HG03442 (cell line): ENCODE measurements at regions not wholly inside any gene's neighbourhood (a gene's known extent, or its start where the extent isn't known, plus 50 kb on each side); places are given as distances from the start of the nearest gene placed in this dataset.

Experiments
- ATAC-seq: cut with Tn5 transposase; IDR thresholded peaks from one replicate; pipeline ENCODE4 v1.9.1; 2021; ENCODE audit warnings: mild to moderate bottlenecking, moderate library complexity; ENCODE audit not compliant: unreplicated experiment

DNA sequence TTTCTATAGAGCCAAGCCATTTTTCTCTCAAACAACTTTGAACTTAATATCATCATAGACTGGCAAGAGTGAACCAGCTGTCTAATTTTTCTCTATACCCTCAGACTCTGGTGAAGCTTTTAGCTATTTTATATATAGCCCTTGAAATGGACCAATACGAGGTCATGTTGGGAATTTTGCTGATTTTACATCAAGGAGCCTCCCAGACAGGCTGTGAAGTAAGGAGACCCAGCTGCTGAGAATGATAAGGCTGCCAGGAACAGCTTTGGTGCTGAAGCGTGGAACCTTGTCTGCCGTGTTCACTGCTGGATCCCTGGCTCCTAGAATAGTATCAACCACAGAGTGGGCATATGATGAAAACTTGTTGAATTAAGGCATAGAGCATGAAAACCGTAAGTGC, 326.2 kb upstream of the NAV3 start:
- ATAC-seq: no peak

DNA sequence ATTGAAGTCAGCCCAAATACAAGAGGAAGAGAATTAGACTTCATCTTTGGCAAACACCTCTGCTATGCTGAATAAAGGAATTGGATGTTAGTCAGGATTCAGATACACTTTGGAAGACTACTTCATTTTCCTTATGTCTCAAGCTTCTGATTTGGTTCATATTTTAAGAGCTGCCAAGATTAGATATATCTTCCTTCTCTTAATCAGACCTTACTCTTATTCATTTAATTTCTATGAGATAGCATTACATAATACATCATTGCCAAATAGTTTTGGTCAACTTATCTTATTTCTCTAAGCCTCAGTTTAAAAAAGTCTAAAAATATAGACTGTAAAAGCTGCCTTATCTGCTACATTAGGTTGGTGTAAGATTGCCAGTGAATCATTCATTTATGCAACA, 330.6 kb upstream of the NAV3 start:
- no peak for ATAC-seq

DNA sequence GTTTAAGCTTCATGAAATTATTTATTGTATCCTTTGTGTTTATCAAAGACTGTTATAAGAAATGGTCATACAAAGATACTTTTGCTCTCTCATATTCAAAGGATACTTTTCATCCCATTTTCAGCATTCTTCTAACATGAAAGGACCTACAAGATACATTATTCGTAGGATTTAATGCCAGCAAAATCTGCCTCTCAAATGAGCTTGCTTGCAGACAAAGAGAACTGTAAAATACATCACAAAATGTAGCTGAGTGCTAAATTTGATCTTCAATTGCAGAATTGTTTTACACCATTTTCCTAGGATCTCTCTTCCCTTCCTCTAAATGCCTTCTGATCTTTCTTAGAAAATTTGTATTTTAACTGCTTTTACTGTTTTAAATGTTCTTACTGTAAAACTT, 333.0 kb upstream of the NAV3 start:
- ATAC-seq: no peak

DNA sequence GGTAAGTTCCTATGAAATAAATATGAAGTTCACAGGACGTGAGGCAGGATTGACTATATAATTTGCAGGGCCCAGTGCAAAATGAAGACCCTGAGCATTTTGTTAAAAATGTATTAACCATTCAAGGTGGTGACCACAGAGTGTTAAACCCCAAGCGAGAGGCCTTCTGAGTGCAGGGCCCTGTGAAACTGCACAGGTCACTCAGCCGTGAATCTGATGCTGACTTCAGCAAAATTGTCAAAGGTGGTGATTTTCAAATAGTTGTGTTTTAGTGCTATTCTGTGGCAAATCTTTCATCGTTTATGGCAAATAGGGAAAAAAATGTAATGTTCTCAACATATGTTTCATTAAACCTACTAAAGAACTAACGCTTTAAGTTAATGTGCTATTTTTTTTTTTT, 334.0 kb upstream of the NAV3 start:
- ATAC-seq: no peak

DNA sequence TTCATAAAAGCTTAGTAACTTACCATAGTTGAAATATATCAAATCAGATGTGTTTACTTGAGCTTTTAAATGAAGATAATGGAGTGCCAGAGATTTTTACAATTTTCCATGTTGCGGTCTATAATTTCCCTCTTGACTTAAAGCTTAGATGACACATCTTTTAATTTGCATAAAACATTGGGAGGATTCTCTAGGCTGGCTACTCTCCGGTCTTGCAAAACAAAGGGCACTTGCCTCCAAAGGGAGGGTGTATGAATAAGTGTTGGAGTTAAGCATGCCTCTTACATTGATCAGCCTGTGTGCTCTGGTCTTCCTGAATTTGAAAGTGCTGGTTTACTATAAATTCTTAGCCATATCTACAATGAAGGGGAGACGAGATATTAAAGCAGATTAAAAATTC, 336.4 kb upstream of the NAV3 start:
- no peak for ATAC-seq

DNA sequence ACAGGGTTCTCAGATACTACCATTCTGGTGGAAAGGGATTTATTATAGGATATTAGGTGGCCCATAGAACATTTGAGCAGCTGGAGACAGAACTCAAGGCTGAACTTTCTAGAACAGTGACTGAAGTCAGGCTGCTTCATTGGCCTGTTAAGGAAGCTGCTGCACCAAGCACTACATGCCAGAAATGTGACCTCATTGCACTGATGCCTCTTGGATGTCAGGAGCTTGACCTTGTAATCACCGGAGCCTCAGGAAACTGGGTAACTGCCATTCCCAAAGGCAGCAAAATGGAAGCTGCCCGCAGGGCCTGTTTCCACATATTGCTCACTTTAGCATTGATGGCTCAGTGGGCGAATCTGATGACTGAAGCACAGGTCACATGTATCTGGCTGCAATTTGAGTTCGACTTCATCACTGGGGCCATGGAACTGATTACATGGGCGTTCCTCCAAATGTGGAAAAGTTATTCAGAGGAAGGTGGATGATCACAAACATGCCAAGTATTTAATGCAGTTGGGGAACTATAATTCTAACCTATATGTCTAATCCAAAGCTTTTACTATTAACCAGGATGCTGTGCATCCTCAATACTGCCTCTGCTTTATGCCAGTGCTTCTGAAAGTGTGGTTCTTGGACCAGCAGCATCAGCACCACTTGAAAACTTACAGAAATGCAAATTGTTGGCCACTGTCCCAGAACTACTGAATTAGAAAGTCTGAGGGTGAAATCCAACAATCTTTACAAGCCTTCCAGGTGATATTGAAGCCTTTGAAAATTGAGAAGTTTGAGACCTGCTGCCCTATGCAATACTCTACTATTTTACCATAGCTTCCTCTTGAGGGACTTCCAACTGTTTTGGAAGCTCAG, 337.2 kb upstream of the NAV3 start:
- no peak for ATAC-seq

DNA sequence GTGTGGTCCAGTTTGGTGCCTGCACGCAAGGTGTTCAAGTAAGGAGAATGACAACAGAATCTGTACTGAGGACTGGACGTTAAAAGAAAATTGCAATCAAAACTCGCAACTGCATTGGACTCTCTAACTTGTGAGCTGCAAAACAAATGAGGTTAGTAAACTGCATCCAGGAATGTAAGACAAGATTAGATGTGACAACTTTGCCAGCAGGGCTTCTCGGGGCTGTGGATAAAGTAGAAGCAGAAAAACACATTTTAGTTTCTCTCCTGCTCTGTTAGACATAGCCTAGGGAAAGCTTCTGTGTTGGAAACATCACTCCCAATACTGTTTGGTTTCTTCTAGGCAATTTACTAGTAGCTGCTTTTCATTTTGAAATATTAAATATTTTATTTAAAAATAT, 338.2 kb upstream of the NAV3 start:
- ATAC-seq: no peak

DNA sequence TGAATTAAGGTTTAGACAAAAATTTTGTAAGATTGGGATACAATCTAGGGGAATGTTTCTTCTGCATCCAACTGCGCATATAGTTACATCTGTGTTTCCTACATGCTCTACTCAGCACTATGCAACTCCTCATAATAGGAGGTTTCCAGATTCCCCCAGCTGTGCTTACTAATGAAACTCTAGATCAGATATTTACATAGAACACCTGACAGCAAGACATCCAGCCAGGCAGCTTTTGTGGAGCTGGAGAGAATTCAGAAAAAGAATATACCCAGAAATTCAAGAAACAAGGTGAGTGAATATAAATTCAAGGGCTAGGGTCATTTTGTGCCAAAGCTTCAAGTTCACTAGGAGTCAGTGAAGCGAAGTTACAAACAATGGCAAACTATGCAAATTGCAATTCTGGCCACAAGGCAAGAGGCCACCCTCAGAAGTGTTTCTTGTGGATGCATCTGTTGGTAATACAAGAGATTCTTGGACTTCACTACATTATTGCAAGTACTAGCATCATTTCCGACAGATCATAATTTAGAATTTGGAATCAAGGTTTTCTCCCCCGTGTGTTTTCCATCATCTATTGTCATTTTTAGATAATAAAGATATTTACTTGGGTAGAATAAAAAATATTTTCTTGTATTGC, 341.2 kb upstream of the NAV3 start:
- ATAC-seq: no peak

DNA sequence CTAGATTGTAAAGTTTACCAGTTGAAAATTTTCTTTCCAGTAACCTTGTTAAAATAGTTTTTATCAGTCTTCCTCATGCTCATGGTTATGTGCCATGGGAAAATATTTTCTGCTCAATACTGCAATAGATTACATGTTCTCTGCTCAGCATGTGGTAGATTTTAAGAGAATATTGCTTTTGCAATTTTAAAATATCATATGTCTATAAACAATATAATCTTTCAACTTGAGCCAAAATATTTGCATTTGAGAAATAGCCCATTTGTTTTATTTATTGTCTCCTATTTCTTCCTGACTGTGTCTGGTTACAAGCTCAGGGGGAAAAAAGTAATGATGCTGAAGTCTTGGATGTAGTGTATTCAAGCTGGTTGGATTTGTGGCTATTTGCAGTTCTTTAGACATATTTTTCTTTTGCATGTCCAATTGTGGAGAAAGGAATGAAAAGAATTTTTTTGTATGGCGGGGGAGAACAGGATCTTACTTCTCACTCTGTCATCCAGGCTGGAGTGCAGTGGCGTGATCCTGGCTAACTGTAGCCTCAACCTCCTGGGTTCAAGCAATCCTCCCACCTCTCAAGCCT, 342.6 kb upstream of the NAV3 start:
- no peak for ATAC-seq

DNA sequence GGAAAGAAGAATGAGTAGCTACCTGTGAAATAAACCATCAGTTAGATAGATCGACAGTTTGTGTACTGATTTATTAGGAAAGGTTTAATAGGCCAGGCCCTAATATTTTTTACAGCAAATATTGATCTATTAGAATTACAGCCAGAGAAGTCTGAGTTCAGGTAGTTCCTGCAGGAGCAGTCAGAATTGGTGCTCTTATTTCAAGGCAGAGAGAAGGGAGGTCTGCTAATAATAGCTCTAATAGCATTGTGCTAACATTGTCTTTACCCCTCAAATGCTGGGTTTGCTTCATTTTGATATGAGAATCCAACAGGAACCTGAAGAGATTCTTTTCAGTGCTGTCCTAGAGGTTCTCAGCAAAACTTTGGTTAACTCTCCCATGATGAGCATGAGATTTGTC, 343.8 kb upstream of the NAV3 start:
- no peak for ATAC-seq

DNA sequence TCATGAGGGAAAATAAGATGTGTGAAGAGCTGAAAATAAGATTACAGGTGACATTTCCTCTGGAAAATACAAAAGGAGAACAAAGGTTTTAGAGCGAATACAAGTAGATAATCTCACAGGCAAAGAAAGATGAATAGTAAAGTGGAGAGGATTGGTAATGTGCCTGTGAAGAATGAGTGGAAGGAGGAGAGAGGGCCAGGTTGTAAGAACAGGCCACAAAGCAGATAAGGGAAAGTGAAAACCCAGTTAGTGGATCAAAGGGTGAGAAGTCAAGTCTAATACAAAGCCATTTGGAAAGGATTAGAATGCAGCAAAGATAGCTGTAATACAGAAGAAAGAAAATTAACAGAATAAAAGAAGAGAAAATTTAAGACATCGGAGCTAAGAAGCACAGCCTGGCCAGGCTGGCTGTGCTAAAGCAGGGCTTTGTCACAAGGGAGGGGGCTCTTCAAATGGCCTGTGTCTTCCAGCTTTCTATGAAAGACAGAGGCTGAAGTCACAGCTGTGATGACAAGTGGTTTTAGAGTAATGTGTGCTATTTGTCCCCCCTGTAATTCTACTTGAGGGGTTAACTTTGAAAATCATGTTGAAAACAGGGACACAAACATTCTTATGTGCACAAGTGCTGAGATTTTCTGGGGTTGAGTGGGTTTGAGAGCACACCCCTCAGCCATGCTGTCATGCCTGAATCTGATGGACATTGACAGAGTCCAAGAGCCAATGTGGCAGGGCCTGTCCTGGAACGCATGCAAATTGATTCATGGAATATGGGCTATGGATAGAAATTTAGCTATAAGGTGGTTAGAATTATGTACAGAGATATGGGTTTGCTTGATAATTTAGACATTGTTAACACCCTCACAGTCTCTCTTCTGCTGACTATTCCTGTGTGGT, 344.5 kb upstream of the NAV3 start:
- no peak for ATAC-seq

DNA sequence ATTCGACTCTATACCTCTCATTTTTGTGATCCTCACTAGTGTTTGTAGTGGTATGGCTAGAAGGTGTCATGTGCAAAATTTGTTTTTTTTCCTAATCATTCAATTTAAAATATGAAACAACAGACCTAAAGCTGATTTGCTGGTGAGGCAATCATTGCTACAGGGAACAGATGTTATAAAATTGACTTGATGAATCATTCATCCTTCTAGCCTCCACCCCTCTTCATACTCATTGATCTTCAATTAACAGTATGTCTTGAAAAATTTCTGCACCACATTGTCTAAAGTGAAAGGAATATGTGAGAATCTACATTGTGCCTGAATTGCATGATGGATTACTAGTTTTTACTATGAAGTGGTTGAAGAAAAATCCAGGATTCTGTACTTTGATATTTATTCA, 349.0 kb upstream of the NAV3 start:
- no peak for ATAC-seq

DNA sequence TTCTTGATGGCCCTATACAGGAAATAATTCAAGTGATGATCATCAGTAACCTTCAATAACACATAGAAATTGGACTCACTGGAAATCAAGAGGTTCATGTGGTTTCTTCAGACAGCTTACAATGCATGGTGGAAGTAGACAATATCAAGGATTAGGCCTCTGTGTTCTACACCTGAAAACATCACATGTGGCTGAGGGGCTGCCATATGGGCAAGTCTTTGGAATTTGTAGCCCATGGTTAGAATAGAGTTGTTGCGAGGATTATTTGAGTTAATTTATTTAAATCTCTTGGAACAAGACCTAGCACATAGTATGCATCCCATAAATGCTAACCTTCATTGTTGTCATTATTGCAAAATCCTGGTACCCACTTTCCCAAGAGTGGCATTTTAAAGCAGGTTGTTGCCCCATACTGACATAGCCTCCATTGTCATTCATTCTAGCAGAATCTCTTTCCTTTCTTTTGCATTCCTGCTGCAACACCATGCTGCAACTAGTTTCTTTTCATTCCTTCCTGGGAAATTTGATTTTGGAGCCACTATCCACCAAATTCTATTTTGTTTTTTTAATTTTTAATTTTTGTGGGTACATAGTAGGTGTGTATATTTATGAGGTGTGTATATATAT, 352.7 kb upstream of the NAV3 start:
- no peak for ATAC-seq

DNA sequence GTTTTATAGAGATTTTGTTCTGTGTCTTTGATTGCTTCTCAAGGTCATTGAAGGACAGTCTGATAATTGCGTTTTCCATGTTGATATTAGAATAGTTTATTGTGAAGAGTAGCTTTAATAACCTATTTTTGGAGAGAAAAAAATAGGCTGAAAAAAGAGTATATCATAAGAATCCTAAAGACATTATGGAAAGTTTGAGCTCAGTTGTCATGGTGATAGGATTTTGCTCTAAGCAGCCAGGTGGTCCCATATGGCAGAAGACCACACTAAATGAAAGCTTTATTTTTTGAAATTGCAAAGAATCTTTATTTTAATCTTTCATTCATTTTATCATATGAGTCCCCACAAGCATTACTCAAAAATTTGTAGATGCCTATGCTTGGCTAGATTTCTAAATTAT, 358.9 kb upstream of the NAV3 start:
- no peak for ATAC-seq

DNA sequence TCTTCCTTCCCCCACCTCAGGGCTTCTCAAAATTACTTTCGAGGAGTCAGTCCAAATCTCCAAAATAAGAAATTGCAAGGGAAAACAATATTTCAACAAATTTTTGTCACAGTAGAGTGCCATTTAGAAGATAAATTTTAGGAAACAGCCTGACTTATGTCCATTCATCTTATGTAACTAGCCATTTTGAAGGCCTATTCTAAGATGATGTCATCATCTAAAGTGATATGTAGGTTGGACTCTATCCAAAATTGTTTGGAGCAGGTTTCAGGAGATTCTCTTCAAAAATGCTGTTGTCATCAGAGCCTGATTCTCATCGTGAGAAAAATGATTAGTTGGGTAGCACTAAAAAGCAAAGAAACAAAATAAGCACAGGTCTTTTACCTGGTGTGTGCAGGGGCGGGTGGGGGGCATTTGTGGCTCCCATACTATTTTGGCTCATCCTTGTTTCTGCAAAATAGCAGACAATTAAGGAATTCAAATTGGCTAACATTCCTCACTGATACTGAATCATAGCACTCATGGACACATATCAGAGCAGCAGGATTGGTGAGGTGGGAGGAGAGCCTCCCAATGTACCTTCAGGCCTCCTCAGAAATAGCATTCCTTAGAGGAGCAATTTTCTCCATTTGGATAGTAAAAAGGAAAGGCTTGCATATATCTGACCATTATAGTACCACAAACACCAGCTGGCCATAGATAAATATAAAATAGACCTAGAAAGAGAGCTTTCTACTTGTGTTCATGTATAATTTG, 360.9 kb upstream of the NAV3 start:
- no peak for ATAC-seq

DNA sequence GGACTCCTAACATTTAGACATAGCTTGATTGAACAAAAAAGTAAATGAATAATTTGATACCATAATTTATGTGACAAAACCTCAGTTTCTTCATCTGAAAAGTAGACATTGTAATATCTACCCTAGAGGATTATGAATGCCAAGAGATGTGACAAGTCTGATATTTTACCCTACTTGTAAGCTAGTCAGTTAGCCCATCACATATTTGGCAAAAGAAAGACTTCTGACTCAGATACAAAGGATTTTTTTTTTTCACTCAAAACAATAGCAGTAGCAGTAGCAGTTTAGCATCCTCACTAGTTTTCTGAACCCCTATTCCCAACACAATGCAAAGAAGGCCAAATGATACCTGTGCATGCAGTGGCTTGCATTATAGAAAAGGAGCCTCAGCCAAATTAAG, 377.3 kb upstream of the E2F7 start:
- ATAC-seq: no peak

DNA sequence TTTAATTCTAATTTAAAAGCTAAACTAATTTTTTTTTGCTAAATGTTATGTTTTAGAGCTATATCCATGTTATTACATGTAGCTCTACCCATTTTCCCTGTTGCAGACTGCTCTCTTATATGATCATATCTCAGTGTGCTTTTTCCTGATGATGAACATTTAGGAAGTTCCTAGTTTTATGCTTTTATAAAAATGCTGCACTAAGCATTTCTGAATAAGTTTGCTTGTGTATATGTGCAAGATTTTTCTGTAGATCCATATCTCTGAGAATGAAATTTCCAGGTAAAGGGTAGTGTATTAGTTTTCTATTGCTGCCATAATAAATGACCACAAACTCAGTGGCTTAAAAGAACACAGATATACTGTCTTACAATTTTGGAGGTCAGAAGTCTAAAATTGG, 374.4 kb upstream of the E2F7 start:
- ATAC-seq: no peak

DNA sequence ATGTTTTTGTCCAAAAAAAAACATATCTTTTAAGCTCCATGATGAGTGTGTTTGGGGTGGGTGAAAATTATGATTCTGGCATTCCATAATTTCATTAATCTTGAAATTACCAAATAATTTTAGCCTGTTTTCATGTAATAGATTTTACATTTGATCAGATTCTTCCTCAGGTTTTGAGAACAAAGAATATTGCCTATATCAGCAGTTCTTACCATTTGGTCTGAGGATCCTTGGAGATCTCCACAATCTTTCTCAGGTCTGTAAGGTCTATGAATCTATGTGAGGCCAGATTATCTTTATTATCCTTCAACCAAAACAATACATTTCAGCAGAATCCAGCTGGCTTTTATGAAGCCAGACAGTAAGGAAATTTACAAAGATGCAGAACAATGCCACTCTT, 373.3 kb upstream of the E2F7 start:
- ATAC-seq: no peak

DNA sequence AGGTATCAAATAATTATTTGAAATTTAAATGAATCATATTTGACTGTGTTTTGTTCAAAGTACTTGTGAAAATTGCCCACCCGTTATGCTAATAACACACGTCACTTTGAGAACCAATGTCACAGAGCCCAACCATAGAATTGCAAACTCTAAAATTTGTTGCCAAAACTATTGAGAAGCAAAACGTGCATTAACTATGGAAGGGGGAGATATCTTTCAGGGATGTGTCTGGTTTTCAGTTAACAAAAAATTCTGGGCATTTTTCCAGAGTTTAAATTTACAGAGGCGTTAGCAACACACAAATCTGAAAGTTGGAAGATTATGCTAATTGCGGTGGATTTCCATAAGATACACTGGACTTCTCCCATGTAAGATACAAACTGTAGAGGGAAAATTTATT, 371.8 kb upstream of the E2F7 start:
- no peak for ATAC-seq

DNA sequence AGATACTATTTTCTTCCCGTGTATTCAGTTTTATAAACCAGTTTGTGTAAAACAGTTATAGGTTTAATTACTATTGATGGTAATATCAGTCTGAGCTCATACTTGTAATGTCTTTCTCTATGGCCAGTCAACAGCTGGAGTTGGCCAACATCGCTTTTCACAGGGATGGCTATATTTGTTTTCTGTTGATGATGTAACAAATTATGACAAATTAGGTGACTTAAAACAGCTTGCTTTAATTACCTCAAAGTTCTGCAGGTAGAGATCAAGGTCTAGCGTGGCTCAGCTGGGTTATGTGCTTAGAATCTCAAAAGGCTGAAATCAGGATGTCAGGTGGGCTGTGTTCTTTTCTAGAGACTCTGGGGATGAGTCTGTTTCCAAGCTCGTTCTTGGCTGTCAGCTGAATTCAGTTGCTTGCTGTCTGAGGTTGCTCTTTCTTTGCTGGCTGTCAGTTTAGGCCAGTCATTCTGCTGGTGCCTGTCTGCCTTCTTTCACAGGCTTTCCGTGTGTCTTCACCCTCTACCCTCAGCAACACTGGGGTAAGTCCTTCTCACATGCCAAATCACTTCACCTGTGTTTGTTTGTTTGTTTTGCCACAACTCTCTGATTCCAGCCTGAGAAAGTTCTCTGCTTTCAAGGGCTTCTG, 370.2 kb upstream of the E2F7 start:
- ATAC-seq: no peak
